ENCODE measurements at regions not wholly inside any gene's neighbourhood (a gene's known extent, or its start where the extent isn't known, plus 50 kb on each side); places are given as distances from the start of the nearest gene placed in this dataset.

GRCh38 chr11:134761386-134761785 is 349.3 kb upstream of the B3GAT1 start:
- no peak for TF ChIP-seq EZH2 (IDR thresholded peaks at IDR 0.05; ENCODE audit: borderline replicate concordance, low read length)
- no peak for TF ChIP-seq CTCF (IDR thresholded peaks at IDR 0.05; ENCODE audit: low read length)

All from OCI-LY1 (cell line).